GM21825 (cell line): ENCODE measurements at regions not wholly inside any gene's neighbourhood (a gene's known extent, or its start where the extent isn't known, plus 50 kb on each side); places are given as distances from the start of the nearest gene placed in this dataset.
A peak's percentile ranks its signal among the peaks of the same experiment; 100 is the strongest.
"Not testable (repeated sequence)": the region's sequence is repeated elsewhere in the genome, so short reads cannot be mapped to it uniquely, and the experiment has no call there.

ENCODE experiments used
- ATAC-seq: cut with Tn5 transposase; IDR thresholded peaks from one replicate; pipeline ENCODE4 v1.9.1; 2021; ENCODE audit warnings: mild to moderate bottlenecking, moderate library complexity; ENCODE audit not compliant: unreplicated experiment

GRCh38 chr9:22508354-22508753 is 61.7 kb downstream of the DMRTA1 start:
- not testable (repeated sequence) for ATAC-seq

DNA sequence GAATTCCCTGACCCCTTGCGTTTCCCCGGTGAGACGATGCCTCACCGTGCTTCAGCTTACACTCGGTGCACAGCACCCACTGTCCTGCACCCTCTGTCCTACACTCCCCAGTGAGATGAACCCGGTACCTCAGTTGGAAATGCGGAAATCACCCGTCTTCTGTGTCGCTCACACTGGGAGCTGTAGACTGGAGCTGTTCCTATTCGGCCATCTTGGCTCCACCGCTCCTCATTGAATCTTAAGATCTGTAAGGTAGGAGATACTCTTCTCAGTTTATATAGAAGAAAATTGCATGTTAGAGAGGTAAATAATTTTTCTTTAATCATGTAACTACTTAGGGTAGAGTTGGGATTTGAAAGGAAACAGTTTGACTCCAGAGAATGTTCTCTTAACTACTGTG is 62.2 kb downstream of the DMRTA1 start:
- ATAC-seq = no peak

DNA sequence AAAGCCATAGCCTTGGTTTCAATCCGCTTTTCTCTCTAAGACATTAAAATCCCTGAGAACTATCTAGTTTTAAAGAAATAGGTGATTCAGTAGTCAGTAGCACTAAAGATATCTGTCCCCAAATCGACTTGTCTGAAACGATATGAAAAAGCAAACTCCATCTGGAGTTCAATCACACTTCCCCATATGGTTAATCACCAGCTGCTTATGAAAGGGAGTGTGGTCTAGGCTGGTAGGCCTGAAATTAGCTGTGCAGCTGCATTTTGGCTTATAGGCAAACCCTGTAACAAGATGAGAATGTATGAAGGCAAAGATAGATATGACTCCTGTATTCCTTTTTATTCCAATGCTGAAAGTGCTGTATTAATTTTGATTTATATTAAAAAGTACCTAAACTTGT is 65.9 kb downstream of the DMRTA1 start:
- ATAC-seq = peak; percentile 41

DNA sequence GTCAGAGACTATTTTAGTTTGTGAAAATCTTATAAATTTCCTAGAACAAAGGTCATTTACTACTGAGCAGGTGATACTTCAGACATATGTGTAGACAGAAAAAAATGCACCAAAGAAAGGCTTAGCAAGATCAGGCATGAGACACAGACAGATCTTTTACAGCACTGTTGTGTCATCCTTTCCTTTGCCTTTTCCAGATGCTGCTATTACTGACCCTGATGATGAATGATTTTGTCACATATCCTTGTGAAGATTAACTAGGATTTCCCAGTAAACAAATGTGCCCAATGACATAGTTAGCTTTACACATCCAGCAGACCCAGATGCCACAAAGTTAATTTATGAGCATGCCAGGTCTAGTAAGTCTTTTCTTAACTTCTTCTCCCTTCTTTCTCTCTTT is 68.2 kb downstream of the DMRTA1 start:
- ATAC-seq = no peak

DNA sequence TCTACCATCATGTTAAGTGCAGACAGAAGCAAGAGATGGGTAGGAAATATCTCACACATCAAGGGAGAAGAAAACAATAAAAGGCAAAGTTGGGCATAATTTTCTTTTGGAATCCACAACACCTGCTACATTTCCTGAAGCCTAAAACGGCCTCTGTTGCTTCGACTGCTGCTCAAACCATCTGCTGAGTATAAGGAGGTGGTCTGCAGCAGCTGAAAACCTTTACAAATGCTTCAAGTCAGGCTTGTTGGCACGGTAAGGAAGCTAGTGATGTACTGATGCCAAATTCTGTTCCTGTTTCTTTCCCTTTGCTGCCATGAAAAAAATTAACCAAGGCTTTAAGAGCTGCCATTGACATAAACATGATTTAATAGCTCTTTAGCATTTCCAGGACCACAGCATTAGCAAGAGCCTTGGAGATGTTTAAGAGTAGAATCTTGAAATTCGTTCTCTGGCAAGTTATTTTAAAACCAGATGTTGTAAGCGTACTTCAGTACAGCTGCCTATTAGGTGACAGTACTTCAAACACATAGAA is 75.6 kb downstream of the DMRTA1 start:
- no peak for ATAC-seq

- no peak for ATAC-seq
These were observed 81.9 kb downstream of the DMRTA1 start for GRCh38 chr9:22528485-22528884.

DNA sequence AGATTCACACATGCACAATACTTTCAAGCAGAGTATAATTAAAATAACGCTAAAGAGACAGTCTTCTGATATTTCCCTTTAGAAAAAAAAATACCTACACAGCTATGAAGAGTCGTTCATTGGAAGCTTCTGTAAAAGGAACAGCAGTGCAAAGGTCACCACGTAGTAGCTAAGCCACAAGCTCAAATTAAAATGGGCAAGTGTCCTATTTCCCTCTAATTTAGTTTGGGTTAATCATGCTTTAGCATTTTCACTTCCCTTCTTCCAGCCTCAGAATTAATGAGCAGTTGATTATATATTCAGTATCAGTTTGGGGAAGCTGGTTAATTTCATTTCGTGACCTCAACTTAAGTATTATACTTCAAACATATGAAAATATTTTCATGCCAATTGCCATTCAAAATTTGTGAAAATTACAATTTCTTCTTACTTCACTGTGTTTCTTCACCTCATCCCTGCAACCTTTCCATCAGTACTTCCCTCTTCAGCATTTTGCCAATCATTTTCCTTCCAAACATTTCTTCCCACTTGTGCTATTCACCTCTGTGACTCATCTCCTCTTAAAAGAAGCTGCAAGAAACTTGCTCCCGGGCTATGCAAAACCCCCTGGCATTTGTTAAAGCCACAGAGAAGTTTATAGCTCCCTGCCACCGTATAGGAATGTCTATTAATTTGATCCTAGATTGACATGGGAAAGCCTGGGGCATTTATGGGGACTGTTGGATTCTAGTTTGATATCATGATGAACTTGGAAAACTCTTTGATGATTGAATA is 83.0 kb downstream of the DMRTA1 start:
- ATAC-seq = no peak

GRCh38 chr9:22535780-22536179 is 89.2 kb downstream of the DMRTA1 start:
- ATAC-seq = no peak

DNA sequence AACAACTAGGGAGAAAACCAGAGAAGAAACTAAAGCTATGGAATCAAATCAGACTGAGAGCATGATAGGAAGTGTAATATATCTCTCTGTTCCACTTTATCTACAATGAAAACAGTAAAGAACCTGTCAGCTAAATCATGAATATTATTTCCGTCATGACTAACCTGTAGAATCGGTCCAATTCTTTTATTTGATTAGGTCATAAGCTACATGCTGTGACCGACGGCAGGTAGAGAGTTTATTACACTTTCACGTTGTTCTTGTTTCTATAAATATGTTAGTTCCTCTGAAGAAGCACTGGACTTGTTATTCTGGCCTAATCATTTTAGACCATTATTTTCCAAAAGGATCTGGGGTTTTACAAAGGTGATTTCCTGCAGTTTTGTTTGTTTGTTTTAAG is 91.1 kb downstream of the DMRTA1 start:
- no peak for ATAC-seq

GRCh38 chr9:22548625-22549024 is 102.0 kb downstream of the DMRTA1 start:
- ATAC-seq = no peak

- no peak for ATAC-seq
These were observed 128.1 kb downstream of the DMRTA1 start for GRCh38 chr9:22574740-22575139.

DNA sequence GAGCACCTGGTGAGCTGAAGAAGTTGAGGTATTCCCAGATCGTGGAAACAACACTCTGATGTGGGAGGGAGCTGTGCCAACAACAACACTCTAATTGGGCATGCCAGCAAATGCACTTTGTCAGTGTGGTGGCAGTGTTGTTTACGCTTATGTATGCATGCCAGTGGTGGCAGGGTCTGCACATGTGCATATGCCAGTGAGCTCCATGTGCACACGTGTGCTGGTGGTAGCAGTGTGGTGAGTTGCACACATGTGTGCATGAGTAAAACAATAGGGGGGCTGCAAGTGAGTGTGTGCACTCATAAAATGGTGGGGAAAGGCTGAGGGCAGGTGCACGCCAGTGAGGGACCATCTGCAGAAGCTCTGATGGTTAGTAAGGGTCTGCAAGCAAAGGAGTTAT is 134.2 kb downstream of the DMRTA1 start:
- no peak for ATAC-seq

- no peak for ATAC-seq
These were observed 135.6 kb downstream of the DMRTA1 start for GRCh38 chr9:22582221-22582620.

DNA sequence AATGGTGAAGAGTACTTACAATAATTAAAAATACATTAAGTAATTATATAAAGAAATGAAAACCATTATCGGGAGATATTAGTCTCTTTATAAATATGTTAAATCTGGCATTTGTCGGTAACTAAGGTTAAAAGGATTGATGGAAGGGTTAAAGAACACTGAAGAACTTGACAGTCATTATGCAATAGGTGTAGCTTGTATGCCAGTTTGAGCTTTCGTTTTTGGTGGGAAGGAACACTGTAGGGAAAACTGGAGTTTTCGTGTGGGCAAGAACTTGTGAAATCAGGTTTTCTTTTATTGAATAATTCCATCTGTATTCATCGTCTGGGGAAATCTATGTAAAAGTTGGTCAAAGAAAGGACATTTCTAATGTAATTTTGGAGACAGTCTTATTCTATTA is 142.3 kb downstream of the DMRTA1 start:
- no peak for ATAC-seq

- no peak for ATAC-seq
These were observed 143.9 kb downstream of the DMRTA1 start for GRCh38 chr9:22590336-22591033.

DNA sequence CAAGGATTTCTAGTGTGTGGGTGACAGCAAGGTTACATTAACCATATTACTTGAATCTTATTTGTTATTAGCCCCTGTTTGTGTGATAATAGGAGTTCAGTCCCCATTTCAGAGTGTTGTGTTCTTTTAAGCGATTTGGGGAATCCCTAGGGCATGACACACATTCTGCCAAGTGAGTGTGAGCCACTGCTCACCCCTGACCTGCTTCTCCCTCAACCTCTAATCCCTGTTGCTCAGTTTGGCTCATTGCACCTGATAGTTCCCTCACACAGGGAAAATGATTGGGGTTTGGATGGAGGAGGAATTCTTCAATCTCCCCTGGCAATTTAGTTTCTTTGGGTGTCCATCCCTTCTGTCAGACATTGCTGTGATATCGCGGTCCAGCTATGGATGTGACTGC is 149.2 kb downstream of the DMRTA1 start:
- ATAC-seq = no peak

- no peak for ATAC-seq
These were observed 170.5 kb downstream of the DMRTA1 start for GRCh38 chr9:22617156-22617555.

- ATAC-seq = no peak
These were observed 176.2 kb downstream of the DMRTA1 start for GRCh38 chr9:22622815-22623214.

- ATAC-seq = no peak
These were observed 176.6 kb downstream of the DMRTA1 start for GRCh38 chr9:22623236-22623635.

- ATAC-seq = no peak
These were observed 178.9 kb downstream of the DMRTA1 start for GRCh38 chr9:22625540-22625939.

GRCh38 chr9:22643541-22643940 is 196.9 kb downstream of the DMRTA1 start:
- ATAC-seq = no peak

DNA sequence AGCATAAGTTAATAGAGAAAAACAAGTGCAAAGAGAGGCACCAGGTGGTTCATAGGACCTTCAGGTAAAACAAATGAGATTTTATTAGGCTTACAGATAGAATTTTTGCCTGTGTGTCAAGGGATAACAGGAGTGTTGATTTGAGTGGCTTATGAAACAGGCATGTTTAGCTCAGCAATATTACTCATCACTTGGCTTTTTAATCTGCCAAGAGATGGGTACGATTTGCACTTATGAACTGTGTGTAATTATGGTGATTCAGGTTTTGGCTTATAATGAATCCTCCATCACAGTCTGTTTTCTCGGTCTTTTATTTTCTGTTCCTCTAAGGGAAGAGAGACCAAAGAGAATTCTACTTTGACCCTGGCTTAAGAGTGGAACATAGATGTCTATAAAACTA is 199.3 kb downstream of the DMRTA1 start:
- ATAC-seq = no peak
